GM23338 (cell line): ENCODE measurements at regions not wholly inside any gene's neighbourhood (a gene's known extent, or its start where the extent isn't known, plus 50 kb on each side); places are given as distances from the start of the nearest gene placed in this dataset.

ENCODE experiments used
- ATAC-seq: fragments of 200-7000 bp; cut with Tn5 transposase; 3 replicates; pipeline ENCODE4 v1.9.1; 2020
- DNase-seq: peaks from one replicate; pipeline ENCODE4 v3.0.0-alpha.2; 2015; ENCODE audit warnings: low spot score
- H2AFZ ChIP-seq: fragments of 200-600 bp; sonication (generic); 2 replicates; pipeline ENCODE4 v1.8.0; 2016; ENCODE audit warnings: antibody characterized with exemption, mild to moderate bottlenecking, moderate library complexity
- H3F3A ChIP-seq: fragments of 200-600 bp; sonication (generic); replicated peaks from 2 replicates; pipeline ENCODE4 v1.8.0; 2017; ENCODE audit warnings: antibody characterized with exemption, mixed run types, low read depth
- H3K27ac ChIP-seq: fragments of 200-600 bp; sonication (generic); 2 replicates; pipeline ENCODE4 v1.6.1; 2016; ENCODE audit warnings: low read depth
- H3K27me3 ChIP-seq: fragments of 200-600 bp; sonication (generic); 2 replicates; pipeline ENCODE4 v1.8.0; 2016; ENCODE audit warnings: mild to moderate bottlenecking, mixed run types, moderate library complexity; ENCODE audit not compliant: insufficient read depth
- H3K36me3 ChIP-seq: fragments of 200-600 bp; sonication (generic); 2 replicates; pipeline ENCODE4 v1.8.0; 2016; ENCODE audit warnings: mild to moderate bottlenecking; ENCODE audit not compliant: insufficient read depth
- H3K4me1 ChIP-seq: fragments of 200-600 bp; sonication (generic); 2 replicates; pipeline ENCODE4 v1.8.0; 2016; ENCODE audit warnings: mild to moderate bottlenecking, moderate library complexity; ENCODE audit not compliant: insufficient read depth
- H3K4me2 ChIP-seq: fragments of 200-600 bp; sonication (generic); 2 replicates; pipeline ENCODE4 v1.7.1; 2017; ENCODE audit warnings: mixed run types
- H3K4me3 ChIP-seq: fragments of 200-600 bp; sonication (generic); 2 replicates; pipeline ENCODE4 v1.6.1; 2016; ENCODE audit warnings: mixed run types
- H3K79me2 ChIP-seq: fragments of 200-600 bp; sonication (generic); replicated peaks from 2 replicates; pipeline ENCODE4 v1.8.0; 2017; ENCODE audit warnings: mild to moderate bottlenecking; ENCODE audit not compliant: insufficient read depth
- H3K9me2 ChIP-seq: fragments of 200-600 bp; sonication (generic); 2 replicates; pipeline ENCODE4 v1.8.0; 2017; ENCODE audit not compliant: insufficient read depth
- H4K20me1 ChIP-seq: fragments of 200-600 bp; sonication (generic); replicated peaks from 2 replicates; pipeline ENCODE4 v1.8.0; 2017; ENCODE audit warnings: mild to moderate bottlenecking; ENCODE audit not compliant: insufficient read depth
- H3K27ac Mint-ChIP-seq: 2 replicates; pipeline ENCODE4 v1.8.0; 2020; ENCODE audit warnings: inconsistent platforms, mild to moderate bottlenecking, moderate library complexity, mixed read lengths
- H3K27me3 Mint-ChIP-seq: 3 replicates; pipeline ENCODE4 v1.8.0; 2022; ENCODE audit warnings: low read depth, mild to moderate bottlenecking, moderate library complexity, mixed read lengths, inconsistent platforms; ENCODE audit not compliant: insufficient read depth, poor library complexity
- H3K36me3 Mint-ChIP-seq: 3 replicates; pipeline ENCODE4 v1.8.0; 2021; ENCODE audit warnings: low read depth, mild to moderate bottlenecking, inconsistent platforms, moderate library complexity, mixed read lengths
- H3K4me1 Mint-ChIP-seq: 3 replicates; pipeline ENCODE4 v1.8.0; 2020; ENCODE audit warnings: mild to moderate bottlenecking, inconsistent platforms, mixed read lengths
- H3K4me3 Mint-ChIP-seq: 3 replicates; pipeline ENCODE4 v1.8.0; 2021; ENCODE audit warnings: moderate library complexity, mild to moderate bottlenecking, inconsistent platforms, mixed read lengths
- H3K9me3 Mint-ChIP-seq: 3 replicates; pipeline ENCODE4 v1.8.0; 2020; ENCODE audit warnings: moderate library complexity, mild to moderate bottlenecking, inconsistent platforms, mixed read lengths
- CREB1 ChIP-seq: fragments of 250-450 bp; sonication (Bioruptor Pico); IDR thresholded peaks from 2 replicates; pipeline ENCODE4 v1.5.0; 2020; ENCODE audit warnings: low read depth, mild to moderate bottlenecking, moderate library complexity
- EZH2phosphoT487 ChIP-seq: fragments of 200-600 bp; sonication (generic); IDR thresholded peaks from one replicate; pipeline ENCODE4 v1.8.1; 2018; ENCODE audit warnings: antibody characterized with exemption; ENCODE audit not compliant: unreplicated experiment
- NANOG ChIP-seq: IDR thresholded peaks from 2 replicates; pipeline ENCODE4 v1.6.1; 2016; ENCODE audit warnings: antibody characterized with exemption, borderline replicate concordance
- POLR2AphosphoS5 ChIP-seq: IDR thresholded peaks from 2 replicates; pipeline ENCODE4 v1.6.1; 2016; ENCODE audit warnings: antibody characterized with exemption, low read depth
- STAT1 ChIP-seq: IDR thresholded peaks from one replicate; pipeline ENCODE4 v1.6.1; 2016; ENCODE audit warnings: antibody characterized with exemption; ENCODE audit not compliant: unreplicated experiment
- ZNF331 ChIP-seq: fragments of 250-450 bp; sonication (Bioruptor Pico); IDR thresholded peaks from 2 replicates; pipeline ENCODE4 v1.5.0; 2020; ENCODE audit warnings: low read depth, mild to moderate bottlenecking, moderate library complexity
- TF ChIP-seq, protein P1 (sequence below): IDR thresholded peaks from 2 replicates; pipeline ENCODE4 v1.6.1; 2016; ENCODE audit warnings: antibody characterized with exemption
- TF ChIP-seq, protein P2 (sequence below): IDR thresholded peaks from one replicate; pipeline ENCODE4 v1.6.1; 2018; ENCODE audit warnings: antibody characterized with exemption; ENCODE audit not compliant: unreplicated experiment

DNA sequence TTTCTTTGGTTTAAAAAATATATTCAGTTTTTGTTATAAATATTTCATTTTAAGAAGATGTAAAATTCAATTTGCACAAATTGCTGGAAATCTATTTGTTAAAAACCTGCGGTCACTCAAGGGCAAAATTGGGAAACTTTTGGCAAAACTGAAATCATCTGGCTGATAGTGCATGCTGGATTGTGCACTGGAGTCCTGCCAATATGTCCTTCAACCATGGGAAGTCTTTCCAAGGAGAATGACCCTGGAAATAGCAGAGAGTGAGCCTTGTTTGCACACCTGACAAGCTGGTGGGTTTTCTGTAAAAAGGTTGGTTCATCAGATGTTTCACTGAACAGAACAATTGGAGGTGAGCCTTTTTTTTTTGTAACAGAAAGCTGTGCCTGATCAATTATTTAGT, 413.5 kb downstream of the BTBD3 start (continued):
- no peak for TF ChIP-seq CREB1

DNA sequence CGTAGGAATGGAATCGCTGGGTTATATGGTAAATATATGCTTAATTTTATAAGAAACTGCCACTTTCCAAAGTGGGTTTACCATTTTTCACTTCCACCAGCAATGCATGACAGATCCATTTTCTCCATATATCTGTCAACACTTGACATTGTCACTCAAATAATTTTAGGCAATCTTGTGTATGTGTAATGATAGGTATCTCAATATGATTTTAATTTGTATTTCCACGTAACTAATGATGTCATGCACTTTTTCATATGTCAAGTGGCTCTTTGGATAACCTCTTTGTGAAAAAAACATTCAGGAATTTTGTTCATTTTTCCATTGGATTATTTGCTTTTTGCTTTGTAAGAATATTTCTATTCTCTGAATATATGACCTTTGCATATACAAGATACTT, 419.9 kb downstream of the BTBD3 start:
- TF ChIP-seq, protein P1, sequence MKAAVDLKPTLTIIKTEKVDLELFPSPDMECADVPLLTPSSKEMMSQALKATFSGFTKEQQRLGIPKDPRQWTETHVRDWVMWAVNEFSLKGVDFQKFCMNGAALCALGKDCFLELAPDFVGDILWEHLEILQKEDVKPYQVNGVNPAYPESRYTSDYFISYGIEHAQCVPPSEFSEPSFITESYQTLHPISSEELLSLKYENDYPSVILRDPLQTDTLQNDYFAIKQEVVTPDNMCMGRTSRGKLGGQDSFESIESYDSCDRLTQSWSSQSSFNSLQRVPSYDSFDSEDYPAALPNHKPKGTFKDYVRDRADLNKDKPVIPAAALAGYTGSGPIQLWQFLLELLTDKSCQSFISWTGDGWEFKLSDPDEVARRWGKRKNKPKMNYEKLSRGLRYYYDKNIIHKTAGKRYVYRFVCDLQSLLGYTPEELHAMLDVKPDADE, result no peak
- no peak for TF ChIP-seq EZH2phosphoT487
- no peak for TF ChIP-seq NANOG
- TF ChIP-seq, protein P2, sequence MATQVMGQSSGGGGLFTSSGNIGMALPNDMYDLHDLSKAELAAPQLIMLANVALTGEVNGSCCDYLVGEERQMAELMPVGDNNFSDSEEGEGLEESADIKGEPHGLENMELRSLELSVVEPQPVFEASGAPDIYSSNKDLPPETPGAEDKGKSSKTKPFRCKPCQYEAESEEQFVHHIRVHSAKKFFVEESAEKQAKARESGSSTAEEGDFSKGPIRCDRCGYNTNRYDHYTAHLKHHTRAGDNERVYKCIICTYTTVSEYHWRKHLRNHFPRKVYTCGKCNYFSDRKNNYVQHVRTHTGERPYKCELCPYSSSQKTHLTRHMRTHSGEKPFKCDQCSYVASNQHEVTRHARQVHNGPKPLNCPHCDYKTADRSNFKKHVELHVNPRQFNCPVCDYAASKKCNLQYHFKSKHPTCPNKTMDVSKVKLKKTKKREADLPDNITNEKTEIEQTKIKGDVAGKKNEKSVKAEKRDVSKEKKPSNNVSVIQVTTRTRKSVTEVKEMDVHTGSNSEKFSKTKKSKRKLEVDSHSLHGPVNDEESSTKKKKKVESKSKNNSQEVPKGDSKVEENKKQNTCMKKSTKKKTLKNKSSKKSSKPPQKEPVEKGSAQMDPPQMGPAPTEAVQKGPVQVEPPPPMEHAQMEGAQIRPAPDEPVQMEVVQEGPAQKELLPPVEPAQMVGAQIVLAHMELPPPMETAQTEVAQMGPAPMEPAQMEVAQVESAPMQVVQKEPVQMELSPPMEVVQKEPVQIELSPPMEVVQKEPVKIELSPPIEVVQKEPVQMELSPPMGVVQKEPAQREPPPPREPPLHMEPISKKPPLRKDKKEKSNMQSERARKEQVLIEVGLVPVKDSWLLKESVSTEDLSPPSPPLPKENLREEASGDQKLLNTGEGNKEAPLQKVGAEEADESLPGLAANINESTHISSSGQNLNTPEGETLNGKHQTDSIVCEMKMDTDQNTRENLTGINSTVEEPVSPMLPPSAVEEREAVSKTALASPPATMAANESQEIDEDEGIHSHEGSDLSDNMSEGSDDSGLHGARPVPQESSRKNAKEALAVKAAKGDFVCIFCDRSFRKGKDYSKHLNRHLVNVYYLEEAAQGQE, result no peak
- TF ChIP-seq ZNF331 (CRISPR knock-in tag), result no peak
- H3K27ac ChIP-seq, result no peak overlapping the region
- H2AFZ ChIP-seq, result no peak overlapping the region
- Mint-ChIP-seq H3K27me3 (peaks cover 7% of the 10 kb centered on the region), H3K4me3 (no peak overlapping the region), H3K36me3 (no peaks in the 10 kb centered on the region), H3K9me3 (no peaks in the 10 kb centered on the region; the same call in 2 of the 3 replicates), H3K27ac (no peak overlapping the region), H3K4me1 (no peaks in the 10 kb centered on the region)
- H4K20me1 ChIP-seq, result no peaks in the 10 kb centered on the region
- no peaks in the 10 kb centered on the region for H3K27me3 ChIP-seq
- H3K4me3 ChIP-seq, result no peak overlapping the region
- ATAC-seq (no peak), DNase-seq (no peak)
- no peaks in the 10 kb centered on the region for H3K9me2 ChIP-seq
- no peak overlapping the region for H3K4me2 ChIP-seq
- no peaks in the 10 kb centered on the region for H3K79me2 ChIP-seq
- H3K4me1 ChIP-seq, result no peaks in the 10 kb centered on the region
- H3K36me3 ChIP-seq, result no peaks in the 10 kb centered on the region
- H3F3A ChIP-seq, result no peaks in the 10 kb centered on the region

DNA sequence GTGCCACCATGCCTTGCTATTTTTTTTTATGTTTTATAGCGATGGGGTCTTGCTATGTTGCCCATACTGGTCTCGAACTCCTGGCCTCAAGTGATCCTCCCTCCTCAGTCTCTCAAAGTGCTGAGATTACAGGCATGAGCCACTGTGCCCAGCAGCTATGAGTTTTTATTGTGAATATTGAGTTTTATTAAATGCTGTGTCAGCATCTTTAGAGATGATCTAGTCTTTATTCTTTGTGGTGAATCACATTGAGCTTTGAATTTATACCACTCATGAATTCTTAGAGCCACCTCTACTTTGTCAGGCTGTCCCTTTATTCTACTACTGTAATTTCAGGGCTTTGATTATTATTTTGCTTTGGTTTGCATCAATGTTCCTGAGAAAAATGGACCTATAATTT, 428.3 kb downstream of the BTBD3 start:
- peaks cover 14% of the 10 kb centered on the region for H3K4me1 Mint-ChIP-seq
- Histone ChIP-seq H3K27ac (no peak overlapping the region), H3K9me2 (peaks cover 3% of the 10 kb centered on the region; the same call in 1 of the 2 replicates), H3K4me3 (no peak overlapping the region), H3K79me2 (no peaks in the 10 kb centered on the region), H3K4me1 (peaks cover 16% of the 10 kb centered on the region), H4K20me1 (no peaks in the 10 kb centered on the region), H2AFZ (no peak overlapping the region), H3K4me2 (no peak overlapping the region), H3F3A (no peaks in the 10 kb centered on the region), H3K27me3 (no peaks in the 10 kb centered on the region), H3K36me3 (no peaks in the 10 kb centered on the region)
- H3K9me3 Mint-ChIP-seq, result peaks cover 13% of the 10 kb centered on the region
- DNase-seq (no peak), ATAC-seq (no peak)
- H3K27me3 Mint-ChIP-seq, result peaks cover 4% of the 10 kb centered on the region
- no peak overlapping the region for H3K27ac Mint-ChIP-seq
- peaks cover 7% of the 10 kb centered on the region; the same call in 2 of the 3 replicates for H3K36me3 Mint-ChIP-seq
- no peak overlapping the region for H3K4me3 Mint-ChIP-seq
- TF ChIP-seq EZH2phosphoT487 (no peak), ZNF331 (CRISPR knock-in tag) (no peak), NANOG (no peak), STAT1 (no peak), CREB1 (no peak), POLR2AphosphoS5 (no peak)
- TF ChIP-seq, protein P1, result no peak
- TF ChIP-seq, protein P2, result no peak
